G401 (cell line): ENCODE measurements at regions not wholly inside any gene's neighbourhood (a gene's known extent, or its start where the extent isn't known, plus 50 kb on each side); places are given as distances from the start of the nearest gene placed in this dataset.

Experiments
- DNase-seq: peaks from one replicate; pipeline ENCODE4 v3.0.0-alpha.2; 2015; ENCODE audit warnings: low spot score
- in situ Hi-C: cut with HindIII; loops from 2 replicates; pipeline ENCODE4 v1.10.0; 2016; ENCODE audit warnings: low sequenced_read_pairs, mixed read lengths

DNA sequence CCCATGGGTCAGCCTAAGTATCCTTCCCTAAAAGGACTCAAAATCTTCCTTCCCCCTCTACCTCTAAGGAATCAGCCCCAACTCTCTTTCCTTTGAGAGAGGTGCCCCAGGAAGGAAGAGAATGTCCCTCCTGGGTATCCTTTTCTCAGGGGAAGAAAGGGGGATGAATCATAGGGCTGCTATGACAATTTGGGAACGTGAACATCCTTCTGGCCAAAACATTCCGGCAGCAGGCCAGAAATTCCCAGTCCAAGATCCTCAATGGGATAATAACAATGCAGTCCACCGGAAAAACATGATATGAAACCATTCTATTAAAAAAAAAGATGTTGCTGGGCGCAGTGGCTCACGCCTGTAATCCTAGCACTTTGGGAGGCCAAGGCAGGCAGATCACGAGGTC lies 50.8 kb upstream of the CACNA2D3 start:
- in situ Hi-C loops = no loop called here
- DNase-seq = no peak

DNA sequence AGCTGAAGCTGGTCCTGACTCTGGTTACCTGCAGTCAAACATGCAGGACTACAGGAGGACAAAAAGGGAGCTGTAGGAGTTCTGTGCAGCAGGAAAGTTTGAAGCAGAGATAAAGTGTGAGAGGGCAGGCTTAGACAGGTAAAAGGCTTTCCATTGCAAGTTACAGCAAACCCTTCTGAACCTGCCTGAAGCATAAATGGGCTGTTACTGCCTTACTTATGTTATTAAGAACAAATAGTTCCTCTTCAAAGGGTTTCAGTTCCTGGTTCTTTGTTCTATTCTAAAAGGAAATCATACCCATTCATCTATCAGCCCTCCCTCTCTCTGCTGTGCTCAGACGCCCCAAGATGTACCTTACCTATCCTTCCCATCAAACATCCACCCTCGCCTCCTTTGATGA lies 52.4 kb upstream of the CACNA2D3 start:
- in situ Hi-C loops = no loop called here
- no peak for DNase-seq

DNA sequence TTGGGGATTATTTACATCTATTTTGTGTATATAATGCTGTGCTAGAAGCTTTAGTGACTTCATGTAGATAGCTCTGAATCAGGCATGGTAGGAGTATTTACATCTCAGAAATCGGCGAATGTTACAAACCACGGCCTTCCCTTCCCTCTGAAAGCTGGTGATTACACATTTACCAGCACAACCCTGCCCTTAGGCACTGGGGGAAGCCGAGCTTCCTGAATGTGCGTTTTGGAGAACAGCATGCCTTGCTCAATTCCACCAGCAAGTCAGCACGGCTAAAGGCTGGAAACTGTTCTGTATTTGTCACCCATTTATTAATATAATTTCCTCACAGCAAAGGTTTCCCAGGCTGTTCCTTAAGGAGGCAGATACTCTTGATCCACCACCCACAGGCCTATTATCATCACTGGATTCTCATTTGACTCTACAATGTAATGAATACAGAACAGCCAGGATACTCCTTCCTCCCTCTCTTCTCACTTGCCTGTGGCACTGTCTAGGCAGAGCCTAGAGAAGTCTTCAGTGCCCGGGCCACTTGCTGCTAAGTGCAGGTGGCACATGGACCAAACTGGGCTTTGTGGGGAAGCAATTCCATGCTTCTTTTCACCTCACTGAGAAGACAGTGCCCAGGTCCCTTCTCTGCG lies 55.2 kb upstream of the CACNA2D3 start:
- no peak for DNase-seq

GRCh38 chr3:54066253-54066652 lies 56.1 kb upstream of the CACNA2D3 start:
- in situ Hi-C loops = no loop called here
- DNase-seq = no peak

More for the DNA sequence above, 55.2 kb upstream of the CACNA2D3 start:
- in situ Hi-C loops = no loop called here

GRCh38 chr3:54065586-54065985 lies 56.8 kb upstream of the CACNA2D3 start:
- in situ Hi-C loops = no loop called here

GRCh38 chr3:54065140-54065539 lies 57.2 kb upstream of the CACNA2D3 start:
- no peak for DNase-seq
- in situ Hi-C loops = no loop called here

More at GRCh38 chr3:54065586-54065985, 56.8 kb upstream of the CACNA2D3 start:
- no peak for DNase-seq

DNA sequence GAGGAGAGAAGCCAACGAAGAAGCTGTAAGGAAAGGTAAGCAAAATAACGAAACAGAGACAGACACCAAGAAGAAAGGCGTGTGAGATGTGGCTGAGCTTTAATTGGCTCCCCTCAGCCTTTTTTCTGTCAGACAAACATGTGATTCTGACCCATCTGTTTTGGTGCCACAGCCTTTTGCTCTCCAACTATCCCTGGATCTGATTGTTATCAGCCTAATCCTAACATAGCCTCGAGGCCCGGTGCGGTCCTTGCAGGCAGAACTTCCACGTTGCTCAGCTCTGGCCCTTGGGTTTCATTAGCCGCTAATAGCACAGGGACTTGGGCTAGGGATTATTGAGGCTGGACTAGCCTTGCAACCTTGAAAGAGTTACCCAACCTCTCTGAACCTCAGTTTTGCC lies 57.9 kb upstream of the CACNA2D3 start:
- in situ Hi-C loops = no loop called here
- DNase-seq = no peak

GRCh38 chr3:54062546-54062945 lies 59.8 kb upstream of the CACNA2D3 start:
- in situ Hi-C loops = no loop called here
- DNase-seq = no peak

DNA sequence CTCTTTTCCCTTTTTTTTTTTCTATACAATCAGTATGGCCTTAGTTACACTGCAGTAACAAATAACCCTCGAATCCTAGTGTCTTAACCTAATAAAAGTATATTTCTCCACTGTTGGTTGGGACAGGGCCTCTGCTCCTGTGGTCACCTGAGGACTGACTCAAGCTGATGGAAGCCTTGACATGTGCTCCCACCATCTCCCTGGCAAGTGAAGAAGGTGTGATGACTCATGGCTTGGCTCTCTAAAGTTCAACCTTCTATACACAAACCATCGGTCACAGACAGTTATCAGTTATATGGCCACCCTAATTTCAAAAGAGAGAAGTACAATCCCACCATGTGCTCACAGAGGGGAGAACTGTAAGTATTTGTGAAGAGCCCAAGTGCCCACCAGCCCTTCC lies 65.8 kb upstream of the CACNA2D3 start:
- in situ Hi-C loops = no loop called here
- DNase-seq = no peak

- no peak for DNase-seq
- in situ Hi-C loops = no loop called here
Observed at GRCh38 chr3:54053882-54054281, 68.5 kb upstream of the CACNA2D3 start.

- in situ Hi-C loops = no loop called here
- DNase-seq = no peak
Observed at GRCh38 chr3:54053211-54053610, 69.1 kb upstream of the CACNA2D3 start.

DNA sequence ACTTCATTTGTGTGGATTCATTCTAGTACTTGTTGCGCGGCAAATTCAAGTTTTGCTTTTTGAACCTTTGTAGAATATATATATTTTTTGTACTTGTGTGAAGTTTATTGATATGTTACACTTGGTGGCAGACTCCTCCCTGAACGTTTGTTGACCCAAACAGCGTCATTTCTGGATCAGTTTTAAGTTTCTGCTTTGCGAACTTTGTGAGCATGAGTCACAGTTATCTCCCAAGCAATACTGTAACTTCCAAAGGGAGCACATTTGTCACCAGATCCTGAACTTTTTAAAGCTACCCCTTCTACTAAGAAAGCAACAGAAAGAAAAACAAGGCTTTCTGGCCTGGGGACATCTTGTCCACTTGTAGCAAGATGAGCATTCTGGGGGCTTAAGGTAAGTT lies 74.8 kb upstream of the CACNA2D3 start:
- no peak for DNase-seq
- in situ Hi-C loops = no loop called here

- in situ Hi-C loops = no loop called here
- no peak for DNase-seq
Observed at GRCh38 chr3:54046641-54047214, 75.6 kb upstream of the CACNA2D3 start.

DNA sequence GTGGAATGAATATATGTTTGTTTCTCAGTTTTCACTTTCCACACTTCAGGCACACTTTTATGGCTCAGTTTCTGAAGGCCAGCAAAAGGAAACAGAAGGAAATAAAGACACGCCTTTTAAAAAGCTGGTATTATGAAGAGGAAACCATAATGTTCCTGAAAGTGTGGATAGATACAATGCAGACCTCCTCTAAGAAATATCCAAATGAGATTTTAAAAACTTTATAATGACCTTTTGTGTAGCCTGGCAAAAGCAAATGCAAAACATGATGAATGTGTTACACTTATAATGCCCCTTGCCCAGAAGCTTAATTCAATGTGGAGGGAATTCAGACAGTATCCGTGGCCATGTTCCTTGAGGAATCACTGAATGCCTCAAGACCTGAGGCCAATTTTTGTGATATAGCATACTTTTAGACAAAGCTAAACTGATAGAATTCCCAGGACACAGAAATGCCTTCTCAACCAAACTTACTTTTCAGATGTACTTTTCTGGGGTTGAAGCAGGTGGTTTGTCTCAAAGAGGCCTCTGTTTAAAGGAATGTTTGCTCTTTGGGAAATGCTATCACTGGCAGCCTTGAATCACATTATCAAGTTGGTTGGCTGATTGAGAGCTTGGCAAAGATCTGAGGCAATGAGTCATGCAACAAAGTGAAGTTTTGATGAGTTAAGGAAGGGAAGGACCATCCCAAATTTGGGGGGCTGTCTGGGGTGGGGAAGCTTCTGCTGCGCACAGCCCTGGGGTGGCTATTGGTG lies 77.1 kb upstream of the CACNA2D3 start:
- DNase-seq = no peak
- in situ Hi-C loops = no loop called here

- no peak for DNase-seq
- in situ Hi-C loops = no loop called here
Observed at GRCh38 chr3:54042259-54042823, 80.0 kb upstream of the CACNA2D3 start.

GRCh38 chr3:54040476-54040875 lies 81.9 kb upstream of the CACNA2D3 start:
- DNase-seq = no peak
- in situ Hi-C loops = no loop called here

DNA sequence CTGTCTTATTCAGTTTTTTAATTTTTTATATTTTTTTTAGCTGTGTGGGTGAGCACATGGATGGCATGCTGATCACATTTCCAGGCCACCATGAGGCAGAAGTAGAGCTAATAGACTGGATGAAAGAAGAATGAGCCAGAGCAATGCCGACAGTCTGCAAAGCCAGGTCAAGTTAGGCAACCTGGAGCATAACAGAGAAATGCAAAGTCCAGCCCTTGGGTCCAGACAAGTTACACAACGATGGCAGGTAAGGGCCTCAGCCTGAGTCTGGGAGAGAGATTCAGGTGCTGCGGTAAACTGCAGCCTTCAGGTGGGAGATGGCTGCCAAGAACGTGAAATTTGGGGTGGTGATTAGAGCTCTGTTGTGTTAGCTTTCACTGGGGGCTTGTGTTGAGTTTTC lies 84.0 kb upstream of the CACNA2D3 start:
- in situ Hi-C loops = no loop called here
- DNase-seq = no peak

- in situ Hi-C loops = no loop called here
- DNase-seq = no peak
Observed at GRCh38 chr3:54036543-54036942, 85.8 kb upstream of the CACNA2D3 start.

DNA sequence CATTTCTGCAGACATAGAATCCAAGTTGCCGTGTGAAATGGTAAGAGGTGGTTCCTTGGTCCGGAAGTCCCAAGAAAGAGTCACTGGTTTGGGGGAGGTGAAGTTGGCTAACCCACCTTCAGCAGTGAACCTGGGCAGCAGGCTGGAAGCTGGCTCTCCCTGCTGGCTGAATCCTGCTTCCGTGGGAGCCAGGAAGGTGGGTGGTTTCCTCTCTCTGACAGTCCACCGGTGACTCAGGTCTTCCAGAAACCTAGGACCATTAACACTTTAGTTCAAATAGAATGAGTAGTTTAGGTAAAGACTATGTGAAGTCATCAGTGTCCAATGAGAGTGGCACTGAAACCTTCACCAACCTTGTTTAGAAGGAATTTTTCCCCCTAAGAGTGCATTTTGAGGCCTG lies 87.4 kb upstream of the CACNA2D3 start:
- DNase-seq = no peak
- in situ Hi-C loops = no loop called here

GRCh38 chr3:54033761-54034160 lies 88.6 kb upstream of the CACNA2D3 start:
- no peak for DNase-seq
- in situ Hi-C loops = no loop called here
